ENCODE measurements at regions not wholly inside any gene's neighbourhood (a gene's known extent, or its start where the extent isn't known, plus 50 kb on each side); places are given as distances from the start of the nearest gene placed in this dataset.
A peak's percentile ranks its signal among the peaks of the same experiment; 100 is the strongest.

GRCh38 chr6:105713474-105714118, 310.7 kb upstream of the PREP start:
- no peak for DNase-seq (ENCODE audit: low spot score)
- no peak for TF ChIP-seq CTCF (IDR thresholded peaks at IDR 0.05; ENCODE audit: extremely low read depth, missing control alignments)

GRCh38 chr6:105711216-105711615, 308.3 kb upstream of the PREP start:
- DNase-seq (ENCODE audit: low spot score) = no peak
- TF ChIP-seq CTCF (IDR thresholded peaks at IDR 0.05; ENCODE audit: extremely low read depth, missing control alignments) = no peak

GRCh38 chr6:105705608-105706007, 302.7 kb upstream of the PREP start:
- TF ChIP-seq CTCF (IDR thresholded peaks at IDR 0.05; ENCODE audit: extremely low read depth, missing control alignments) = no peak
- no peak for DNase-seq (ENCODE audit: low spot score)

- TF ChIP-seq CTCF (IDR thresholded peaks at IDR 0.05; ENCODE audit: extremely low read depth, missing control alignments) = no peak
- DNase-seq (ENCODE audit: low spot score) = no peak
Measured at GRCh38 chr6:105695461-105695860, 292.6 kb upstream of the PREP start.

GRCh38 chr6:105692613-105693215, 289.8 kb upstream of the PREP start:
- no peak for TF ChIP-seq CTCF (IDR thresholded peaks at IDR 0.05; ENCODE audit: extremely low read depth, missing control alignments)
- peak; percentile 7 for DNase-seq (ENCODE audit: low spot score)

GRCh38 chr6:105691971-105692370, 289.1 kb upstream of the PREP start:
- TF ChIP-seq CTCF (IDR thresholded peaks at IDR 0.05; ENCODE audit: extremely low read depth, missing control alignments) = no peak
- DNase-seq (ENCODE audit: low spot score) = no peak

- TF ChIP-seq CTCF (IDR thresholded peaks at IDR 0.05; ENCODE audit: extremely low read depth, missing control alignments) = no peak
- DNase-seq (ENCODE audit: low spot score) = no peak
Measured at GRCh38 chr6:105691081-105691480, 288.2 kb upstream of the PREP start.
